H1 (cell line): ENCODE measurements at regions not wholly inside any gene's neighbourhood (a gene's known extent, or its start where the extent isn't known, plus 50 kb on each side); places are given as distances from the start of the nearest gene placed in this dataset.

ENCODE experiments used
- CREB1 ChIP-seq: IDR thresholded peaks from 2 replicates; pipeline ENCODE4 v1.6.1; 2012; ENCODE audit warnings: inconsistent platforms
- CTBP2 ChIP-seq: IDR thresholded peaks from 2 replicates; pipeline ENCODE4 v1.7.0; 2011; ENCODE audit warnings: borderline replicate concordance, mild to moderate bottlenecking, moderate library complexity, mixed read lengths, low read length; ENCODE audit not compliant: insufficient read depth, insufficient read length

GRCh38 chr22:34379825-34380224, 459.5 kb upstream of the LARGE1 start (continued):
- TF ChIP-seq CTBP2 = no peak
- TF ChIP-seq CREB1 = no peak
